ENCODE measurements at regions not wholly inside any gene's neighbourhood (a gene's known extent, or its start where the extent isn't known, plus 50 kb on each side); places are given as distances from the start of the nearest gene placed in this dataset.
"Not testable (repeated sequence)": the region's sequence is repeated elsewhere in the genome, so short reads cannot be mapped to it uniquely, and the experiment has no call there.

- no peak for DNase-seq
Measured at GRCh38 chr5:74454263-74455030, 186.1 kb downstream of the ENC1 start.

- DNase-seq, result no peak
Measured at GRCh38 chr5:74452856-74453255, 187.7 kb downstream of the ENC1 start.

- no peak for DNase-seq
Measured at GRCh38 chr5:74450095-74450494, 190.4 kb downstream of the ENC1 start.

- no peak for DNase-seq
Measured at GRCh38 chr5:74446725-74447241, 193.7 kb downstream of the ENC1 start.

- no peak for DNase-seq
Measured at GRCh38 chr5:74442466-74442865, 198.1 kb downstream of the ENC1 start.

GRCh38 chr5:74441616-74442015 is 198.9 kb downstream of the ENC1 start:
- DNase-seq, result no peak

GRCh38 chr5:74440341-74440740 is 200.2 kb downstream of the ENC1 start:
- DNase-seq, result no peak

- not testable (repeated sequence) for DNase-seq
Measured at GRCh38 chr5:74437870-74438269, 202.7 kb downstream of the ENC1 start.

- no peak for DNase-seq
Measured at GRCh38 chr5:74433896-74434829, 206.4 kb downstream of the ENC1 start.

- no peak for DNase-seq
Measured at GRCh38 chr5:74433255-74433895, 207.2 kb downstream of the ENC1 start.

- no peak for DNase-seq
Measured at GRCh38 chr5:74432721-74433120, 207.8 kb downstream of the ENC1 start.

- DNase-seq, result no peak
Measured at GRCh38 chr5:74432216-74432615, 208.3 kb downstream of the ENC1 start.

GRCh38 chr5:74431290-74431669 is 209.2 kb downstream of the ENC1 start:
- no peak for DNase-seq

- no peak for DNase-seq
Measured at GRCh38 chr5:74430631-74431289, 209.8 kb downstream of the ENC1 start.

GRCh38 chr5:74429495-74429894 is 211.0 kb downstream of the ENC1 start:
- no peak for DNase-seq

- no peak for DNase-seq
Measured at GRCh38 chr5:74428876-74429275, 211.7 kb downstream of the ENC1 start.

GRCh38 chr5:74428275-74428674 is 212.3 kb downstream of the ENC1 start:
- no peak for DNase-seq

GRCh38 chr5:74426506-74426905 is 214.0 kb downstream of the ENC1 start:
- DNase-seq, result no peak

GRCh38 chr5:74424162-74424868 is 216.2 kb downstream of the ENC1 start:
- no peak for DNase-seq

GRCh38 chr5:74423383-74423782 is 217.1 kb downstream of the ENC1 start:
- no peak for DNase-seq

- no peak for DNase-seq
Measured at GRCh38 chr5:74422671-74423070, 217.9 kb downstream of the ENC1 start.

GRCh38 chr5:74422030-74422429 is 218.5 kb downstream of the ENC1 start:
- DNase-seq, result no peak

All from activated T-cell treated with anti-CD3 and anti-CD28 coated beads, Interleukin-2, amount 50 U/mL, for 1 hour (primary cell).